A549 (cell line): ENCODE measurements at regions not wholly inside any gene's neighbourhood (a gene's known extent, or its start where the extent isn't known, plus 50 kb on each side); places are given as distances from the start of the nearest gene placed in this dataset.
A peak's percentile ranks its signal among the peaks of the same experiment; 100 is the strongest.

Source experiments
- ATAC-seq, 2 experiments: fragments of 200-7000 bp in 1 of 2; fragments of >200 bp in 1 of 2; cut with Nextera tagmentation in 1 of 2; cut with Tn5 transposase in 1 of 2; 3 replicates each; pipeline versions ENCODE4 v1.8.0 to v1.9.1; 2018 to 2020; ENCODE audit warnings: mild to moderate bottlenecking in 1 of 2, moderate library complexity in 1 of 2
- CTCF ChIA-PET: fragments of 300-600 bp; sonication (Branson Sonifier 250); formaldehyde crosslinking; extraction: SDS; loops from one replicate; lab custom pipeline; 2021; ENCODE audit warnings: antibody characterized with exemption, inconsistent platforms; lab: Yijun Ruan, JAX
- POLR2A ChIA-PET: fragments of 350-600 bp; formaldehyde crosslinking; extraction: SDS; loops from one replicate; lab custom pipeline; 2021; ENCODE audit warnings: antibody characterized with exemption, inconsistent platforms; lab: Yijun Ruan, JAX
- DNase-seq, 2 experiments: peaks; one replicate each; pipeline versions ENCODE4 v3.0.0 to v3.0.0-alpha.2; 2011 to 2016; ENCODE audit warnings: low read depth in 1 of 2, low spot score in 1 of 2
- FAIRE-seq: peaks from 2 replicates; lab custom pipeline; 2011; peaks lifted over from hg19 to GRCh38; lab: Jason Lieb, UNC
- H3K27ac ChIP-seq, 2 experiments: fragments of >200 bp; sonication (Bioruptor Twin); formaldehyde crosslinking; 3 replicates each; pipeline ENCODE4 v1.5.1; 2016 to 2017
- H3K4me1 ChIP-seq: fragments of >200 bp; sonication (Bioruptor Twin); formaldehyde crosslinking; 3 replicates; pipeline ENCODE4 v1.6.1; 2016
- H3K4me2 ChIP-seq: fragments of >200 bp; sonication (Bioruptor Twin); formaldehyde crosslinking; 3 replicates; pipeline ENCODE4 v1.6.1; 2016
- H3K4me3 ChIP-seq: fragments of >200 bp; sonication (Bioruptor Twin); formaldehyde crosslinking; 3 replicates; pipeline ENCODE4 v1.5.1; 2016
- H3K9me3 ChIP-seq: fragments of >200 bp; sonication (Bioruptor Twin); formaldehyde crosslinking; 3 replicates; pipeline ENCODE4 v1.6.1; 2016
- BCL3 ChIP-seq: fragments of >200 bp; sonication (Bioruptor Twin); formaldehyde crosslinking; IDR thresholded peaks from 3 replicates; pipeline ENCODE4 v1.6.1; 2016
- CBX8 ChIP-seq: fragments of 200-600 bp; sonication (generic); IDR thresholded peaks from 2 replicates; pipeline ENCODE4 v1.6.1; 2016
- CEBPB ChIP-seq, 2 experiments: fragments of >200 bp in 1 of 2; sonication (Bioruptor Twin) in 1 of 2; formaldehyde crosslinking in 1 of 2; IDR thresholded peaks; 2 replicates each; pipeline ENCODE4 v1.6.1; 2012 to 2016
- CHD4 ChIP-seq: fragments of 200-600 bp; sonication (generic); IDR thresholded peaks from 2 replicates; pipeline ENCODE4 v1.6.1; 2016; ENCODE audit warnings: antibody characterized with exemption, mild to moderate bottlenecking, borderline replicate concordance
- EHMT2 ChIP-seq: fragments of 200-600 bp; sonication (generic); IDR thresholded peaks from 2 replicates; pipeline ENCODE4 v1.6.1; 2016; ENCODE audit warnings: antibody characterized with exemption, low read depth, mild to moderate bottlenecking, moderate library complexity
- EP300 ChIP-seq, 2 experiments: fragments of >200 bp; sonication (Bioruptor Twin); formaldehyde crosslinking; IDR thresholded peaks; 2 replicates in 1 of 2; 3 replicates in 1 of 2; pipeline ENCODE4 v1.6.1; 2016 to 2017
- FOSL2 ChIP-seq, 2 experiments: fragments of 450-650 bp in 1 of 2; fragments of >200 bp in 1 of 2; sonication (Bioruptor Twin) in 1 of 2; formaldehyde crosslinking; IDR thresholded peaks; 2 replicates each; pipeline versions ENCODE4 v1.5.0 to v1.6.1; 2016 to 2020; ENCODE audit warnings: mild to moderate bottlenecking in 1 of 2, moderate library complexity in 1 of 2
- GATA3 ChIP-seq: IDR thresholded peaks from 2 replicates; pipeline ENCODE4 v1.6.1; 2012; ENCODE audit warnings: borderline replicate concordance
- HES2 ChIP-seq: fragments of >200 bp; sonication (Bioruptor Twin); formaldehyde crosslinking; IDR thresholded peaks from 2 replicates; pipeline ENCODE4 v1.6.1; 2016
- HEYL ChIP-seq: fragments of 250-450 bp; sonication (Bioruptor Pico); IDR thresholded peaks from 2 replicates; pipeline ENCODE4 v1.8.0; 2021; ENCODE audit warnings: mild to moderate bottlenecking, moderate library complexity
- JUN ChIP-seq, 2 experiments: fragments of >200 bp; sonication (Bioruptor Twin); formaldehyde crosslinking; IDR thresholded peaks; 2 replicates in 1 of 2; 3 replicates in 1 of 2; pipeline ENCODE4 v1.6.1; 2016 to 2017
- JUNB ChIP-seq: fragments of >200 bp; sonication (Bioruptor Twin); formaldehyde crosslinking; IDR thresholded peaks from 2 replicates; pipeline ENCODE4 v1.6.1; 2016
- KDM1A ChIP-seq: fragments of 200-600 bp; sonication (generic); IDR thresholded peaks from 2 replicates; pipeline ENCODE4 v1.6.1; 2016; ENCODE audit warnings: low read depth, mild to moderate bottlenecking
- MAX ChIP-seq: IDR thresholded peaks from 2 replicates; pipeline ENCODE4 v1.6.1; 2012
- RAD21 ChIP-seq, 2 experiments: fragments of >200 bp in 1 of 2; sonication (Bioruptor Twin) in 1 of 2; formaldehyde crosslinking in 1 of 2; IDR thresholded peaks in 1 of 2; conservative IDR thresholded peaks in 1 of 2; 2 replicates in 1 of 2; 3 replicates in 1 of 2; pipeline ENCODE4 v1.6.1; 2012 to 2018; ENCODE audit warnings: inconsistent platforms in 1 of 2
- RARB ChIP-seq: fragments of 250-450 bp; sonication (Bioruptor Pico); IDR thresholded peaks from 2 replicates; pipeline ENCODE4 v1.8.0; 2021; ENCODE audit warnings: mild to moderate bottlenecking, moderate library complexity
- REST ChIP-seq: fragments of 200-600 bp; sonication (generic); IDR thresholded peaks from 2 replicates; pipeline ENCODE4 v1.6.1; 2016; ENCODE audit warnings: antibody characterized with exemption, mild to moderate bottlenecking, moderate library complexity
- SMC3 ChIP-seq: fragments of >200 bp; sonication (Bioruptor Twin); formaldehyde crosslinking; IDR thresholded peaks from 3 replicates; pipeline ENCODE4 v1.6.1; 2018; ENCODE audit warnings: inconsistent platforms
- TP53 ChIP-seq: fragments of 250-450 bp; sonication (Bioruptor Pico); IDR thresholded peaks from 2 replicates; pipeline ENCODE4 v1.5.0; 2021; ENCODE audit warnings: mild to moderate bottlenecking, moderate library complexity
- ZNF302 ChIP-seq: fragments of 250-450 bp; sonication (Bioruptor Pico); IDR thresholded peaks from 2 replicates; pipeline ENCODE4 v1.9.0; 2021; ENCODE audit warnings: inconsistent platforms, mild to moderate bottlenecking, moderate library complexity
- WGBS: methylation state at CpG from one replicate; pipeline ENCODE4 v1.1.6; 2017; ENCODE audit errors: missing lambda C conversion rate; 5-methylcytosine and 5-hydroxymethylcytosine counted together

GRCh38 chr5:180439911-180440769 lies 54.0 kb upstream of the CNOT6 start:
- peaks cover 20% of the 10 kb centered on the region; the same call in 2 of the 3 replicates for H3K9me3 ChIP-seq
- DNase-seq (no peak), ATAC-seq (no peak), FAIRE-seq (no peak)
- ChIA-PET CTCF (interaction anchor here (0.9 to 3.4 kb wide), 6 partner anchors 17 to 147 kb away, joined by 3 to 15 read pairs (median 3); partner anchors contain the start of gene GFPT2), POLR2A (interaction anchor here (1.8 kb wide), 1 partner anchor 28 kb away, joined by 10 read pairs; no protein-coding TSS in a partner anchor)
- no peak for TF ChIP-seq EHMT2
- TF ChIP-seq REST, result no peak
- 71% methylated on average over 17 of the region's 17 CpGs for WGBS
- H3K4me2 ChIP-seq, result peak overlapping the region; percentile 53; the same call in 2 of the 3 replicates
- peak overlapping the region; percentile 76 to 85; a peak in 5 of 6 replicates for H3K27ac ChIP-seq
- H3K4me3 ChIP-seq, result no peak overlapping the region
- H3K4me1 ChIP-seq, result peaks cover 23% of the 10 kb centered on the region

- peak overlapping the region; percentile 76 to 85 for H3K27ac ChIP-seq
- ChIA-PET POLR2A (interaction anchor here (0.7 to 1.8 kb wide), 5 partner anchors 12 to 710 kb away, joined by 4 to 10 read pairs (median 4); partner anchors contain the start of gene GFPT2), CTCF (interaction anchor here (0.9 to 3.4 kb wide), 5 partner anchors 29 to 148 kb away, joined by 3 to 15 read pairs (median 3); partner anchors contain the start of gene GFPT2)
- TF ChIP-seq SMC3, result peak; percentile 32; the same call in 1 of the 3 replicates
- TF ChIP-seq HES2, result peak; percentile 86
- peak; percentile 39; the same call in 1 of the 2 replicates for TF ChIP-seq JUNB
- TF ChIP-seq KDM1A, result no peak
- TF ChIP-seq JUN (IDR thresholded peaks at IDR 0.05), result peak; percentile 66 to 82; a peak in 4 of 5 replicates
- TF ChIP-seq RAD21 (conservative IDR thresholded peaks at IDR 0.05 in 1 of 2, IDR thresholded peaks at IDR 0.05 in 1 of 2), result peak in 1 of 2 experiments; percentile 51; a peak in 3 of 5 replicates
- peak; percentile 81 to 96 for TF ChIP-seq CEBPB (IDR thresholded peaks at IDR 0.05)
- no peak for TF ChIP-seq HEYL (CRISPR knock-in tag)
- no peak for TF ChIP-seq CBX8
- no peak for TF ChIP-seq RARB (CRISPR knock-in tag)
- 0 out of 2 replicates have a peak, but pooled peaks have one; percentile 31 for TF ChIP-seq MAX
- TF ChIP-seq TP53 (CRISPR knock-in tag), result no peak
- 0 out of 2 replicates have a peak, but pooled peaks have one; percentile 31 for TF ChIP-seq GATA3
- peak; percentile 77; the same call in 1 of the 3 replicates for TF ChIP-seq BCL3
- no peak for TF ChIP-seq ZNF302 (CRISPR knock-in tag)
- no peak for TF ChIP-seq FOSL2 (IDR thresholded peaks at IDR 0.05)
- no peak for TF ChIP-seq FOSL2 (CRISPR knock-in tag; IDR thresholded peaks at IDR 0.05)
- TF ChIP-seq EP300 (IDR thresholded peaks at IDR 0.05), result peak; percentile 84 to 94; a peak in 3 of 5 replicates
- no peak for TF ChIP-seq CHD4
- peaks cover 24% of the 10 kb centered on the region; the same call in 2 of the 3 replicates for H3K9me3 ChIP-seq
- DNase-seq, result peak; percentile 33 to 87
- H3K4me1 ChIP-seq, result peaks cover 23% of the 10 kb centered on the region
- peak overlapping the region; percentile 53 for H3K4me2 ChIP-seq
- no peak for FAIRE-seq
- peak; percentile 85 to 93 for ATAC-seq
- H3K4me3 ChIP-seq, result 0 out of 3 replicates have a peak overlapping the region, but pooled peaks have one; percentile 1
- WGBS, result 5% methylated on average over 15 of the region's 15 CpGs
These were observed 52.6 kb upstream of the CNOT6 start for GRCh38 chr5:180441564-180442051.
